ENCODE measurements at regions not wholly inside any gene's neighbourhood (a gene's known extent, or its start where the extent isn't known, plus 50 kb on each side); places are given as distances from the start of the nearest gene placed in this dataset.

- TF ChIP-seq TAF1 (IDR thresholded peaks at IDR 0.05; ENCODE audit: low read depth, low read length) (no peak), POLR2A (IDR thresholded peaks at IDR 0.05; ENCODE audit: low read depth, low read length) (no peak), POLR2AphosphoS5 (IDR thresholded peaks at IDR 0.05; ENCODE audit: low read depth, low read length) (no peak), SPI1 (IDR thresholded peaks at IDR 0.05; ENCODE audit: low read depth, low read length) (no peak), POU2F2 (IDR thresholded peaks at IDR 0.05; ENCODE audit: low read depth, low read length) (no peak), PAX5 (IDR thresholded peaks at IDR 0.05; ENCODE audit: insufficient read depth, low read length, severe bottlenecking) (no peak)
Observed at GRCh38 chr1:55713516-55713915, 498.4 kb upstream of the USP24 start.
